Tibial nerve (tissue), 4 donors: ENCODE measurements at regions not wholly inside any gene's neighbourhood (a gene's known extent, or its start where the extent isn't known, plus 50 kb on each side); places are given as distances from the start of the nearest gene placed in this dataset.

Experiments used
- DNase-seq, 2 donors: peaks; one replicate each; pipeline ENCODE4 v3.0.0-alpha.2; 2019; ENCODE audit warnings: low spot score in 2 of 2
- H3K27ac ChIP-seq, 4 donors: fragments of 200-600 bp; sonication (generic) in 3 of 4; one replicate each; pipeline ENCODE4 v1.5.1; 2017 to 2019; ENCODE audit warnings: mild to moderate bottlenecking in 1 of 4
- H3K27me3 ChIP-seq, 2 donors: fragments of 200-600 bp; sonication (generic) in 1 of 2; one replicate each; pipeline versions ENCODE4 v1.5.1 to v1.6.0; 2017 to 2019
- H3K36me3 ChIP-seq, 3 donors: fragments of 200-600 bp; sonication (generic); one replicate each; pipeline ENCODE4 v1.5.1; 2018 to 2019
- H3K4me1 ChIP-seq, 4 donors: fragments of 200-600 bp; sonication (generic) in 3 of 4; one replicate each; pipeline ENCODE4 v1.5.1; 2017 to 2019
- H3K4me3 ChIP-seq, 4 donors: fragments of 200-600 bp; sonication (generic) in 3 of 4; one replicate each; pipeline ENCODE4 v1.5.1; 2017 to 2019; ENCODE audit warnings: mild to moderate bottlenecking in 1 of 4, moderate library complexity in 1 of 4
- H3K9me3 ChIP-seq, 4 donors: fragments of 200-600 bp; sonication (generic) in 3 of 4; one replicate each; pipeline ENCODE4 v1.5.1; 2017 to 2019
- CTCF ChIP-seq, 5 experiments: fragments of 200-600 bp in 3 of 5; fragments of 450-650 bp in 2 of 5; sonication (generic) in 3 of 5; IDR thresholded peaks; one replicate each; pipeline ENCODE4 v1.5.1; 2016 to 2019; ENCODE audit warnings: antibody characterized with exemption in 5 of 5, mild to moderate bottlenecking in 3 of 5, moderate library complexity in 2 of 5
- EP300 ChIP-seq, 2 donors: sonication (generic); formaldehyde crosslinking; IDR thresholded peaks; one replicate each; pipeline ENCODE4 v1.6.1; 2017; ENCODE audit warnings: antibody characterized with exemption in 2 of 2, mild to moderate bottlenecking in 1 of 2
- POLR2A ChIP-seq, 2 donors: fragments of 450-650 bp; IDR thresholded peaks; one replicate each; pipeline ENCODE4 v1.6.1; 2017; ENCODE audit warnings: antibody characterized with exemption in 2 of 2, mild to moderate bottlenecking in 2 of 2, moderate library complexity in 2 of 2
- WGBS, 2 donors: methylation state at CpG; one replicate each; pipeline ENCODE4 v1.1.5; 2018; 5-methylcytosine and 5-hydroxymethylcytosine counted together

DNA sequence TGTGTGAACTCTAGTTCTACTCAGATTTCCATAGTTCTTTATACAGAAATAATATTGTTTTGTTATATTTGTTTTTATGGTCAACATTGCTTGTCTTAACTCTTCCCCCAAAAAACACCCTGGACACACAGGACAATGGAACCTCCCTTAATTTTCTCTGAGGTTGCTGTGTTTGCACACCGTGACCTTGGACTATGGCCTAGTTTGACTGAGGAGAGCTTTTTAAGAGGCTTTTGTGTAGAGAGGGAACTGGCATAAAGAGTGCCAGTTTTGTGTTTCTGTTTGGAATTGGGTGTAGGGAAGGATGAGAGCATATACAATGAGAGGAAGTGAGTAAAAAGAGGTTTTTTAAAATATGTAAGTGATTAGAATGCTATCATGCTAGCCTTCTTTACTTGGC lies 101.1 kb upstream of the MEF2C start:
- Histone ChIP-seq H3K27ac (no peak overlapping the region), H3K27me3 (no peaks in the 10 kb centered on the region), H3K4me1 (no peaks in the 10 kb centered on the region), H3K4me3 (no peak overlapping the region), H3K36me3 (no peaks in the 10 kb centered on the region), H3K9me3 (peaks cover 0 to 6% (median 0%) of the 10 kb centered on the region in 4 donors)
- no peak for TF ChIP-seq EP300 (IDR thresholded peaks at IDR 0.05)
- no peak for TF ChIP-seq POLR2A (IDR thresholded peaks at IDR 0.05)
- TF ChIP-seq CTCF (IDR thresholded peaks at IDR 0.05) = no peak
- DNase-seq = no peak
- WGBS, 2 donors = 57 to 67% methylated on average over 1 of the region's 1 CpG

GRCh38 chr5:88979726-88980125 lies 96.7 kb upstream of the MEF2C start:
- H3K4me1 ChIP-seq = no peaks in the 10 kb centered on the region
- DNase-seq = no peak
- H3K4me3 ChIP-seq = no peak overlapping the region
- no peaks in the 10 kb centered on the region for H3K27me3 ChIP-seq
- H3K27ac ChIP-seq = no peak overlapping the region
- no peaks in the 10 kb centered on the region for H3K9me3 ChIP-seq
- TF ChIP-seq EP300 (IDR thresholded peaks at IDR 0.05) = no peak
- 90 to 91% methylated on average over 3 of the region's 3 CpGs for WGBS, 2 donors
- H3K36me3 ChIP-seq = no peaks in the 10 kb centered on the region

DNA sequence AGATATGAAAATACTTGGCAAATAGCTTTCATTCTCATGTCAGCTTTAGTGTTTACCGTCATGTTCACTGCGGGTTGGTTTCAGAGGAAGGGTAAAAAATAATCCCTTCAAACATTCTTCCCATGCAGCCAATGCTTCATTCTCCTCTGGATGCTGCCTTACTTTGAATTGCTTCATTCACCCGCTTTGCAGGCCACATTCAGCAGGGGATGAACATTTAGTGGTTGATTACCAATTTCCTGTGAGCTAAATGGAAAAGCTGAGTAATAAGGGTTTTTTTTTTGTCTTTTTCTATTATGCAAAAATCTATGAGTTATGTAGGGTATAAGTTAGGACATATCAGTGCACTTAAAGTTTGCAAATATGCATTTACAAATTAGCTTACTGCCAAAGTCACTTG lies 96.3 kb upstream of the MEF2C start:
- H3K36me3 ChIP-seq = no peaks in the 10 kb centered on the region
- no peak overlapping the region for H3K27ac ChIP-seq
- H3K9me3 ChIP-seq = no peaks in the 10 kb centered on the region
- no peaks in the 10 kb centered on the region for H3K4me1 ChIP-seq
- no peak overlapping the region for H3K4me3 ChIP-seq
- H3K27me3 ChIP-seq = no peaks in the 10 kb centered on the region
- no peak for TF ChIP-seq CTCF (IDR thresholded peaks at IDR 0.05)
- no peak for TF ChIP-seq POLR2A (IDR thresholded peaks at IDR 0.05)
- no peak for TF ChIP-seq EP300 (IDR thresholded peaks at IDR 0.05)
- DNase-seq = no peak
- WGBS, 2 donors = 62 to 67% methylated on average over 3 of the region's 3 CpGs

GRCh38 chr5:88976914-88977313 lies 93.9 kb upstream of the MEF2C start:
- H3K4me1 ChIP-seq = no peaks in the 10 kb centered on the region
- no peak overlapping the region for H3K27ac ChIP-seq
- no peak for DNase-seq
- no peaks in the 10 kb centered on the region for H3K36me3 ChIP-seq
- no peak overlapping the region for H3K4me3 ChIP-seq
- H3K9me3 ChIP-seq = no peaks in the 10 kb centered on the region
- H3K27me3 ChIP-seq = no peaks in the 10 kb centered on the region
- TF ChIP-seq EP300 (IDR thresholded peaks at IDR 0.05) (no peak), CTCF (IDR thresholded peaks at IDR 0.05) (no peak), POLR2A (IDR thresholded peaks at IDR 0.05) (no peak)

DNA sequence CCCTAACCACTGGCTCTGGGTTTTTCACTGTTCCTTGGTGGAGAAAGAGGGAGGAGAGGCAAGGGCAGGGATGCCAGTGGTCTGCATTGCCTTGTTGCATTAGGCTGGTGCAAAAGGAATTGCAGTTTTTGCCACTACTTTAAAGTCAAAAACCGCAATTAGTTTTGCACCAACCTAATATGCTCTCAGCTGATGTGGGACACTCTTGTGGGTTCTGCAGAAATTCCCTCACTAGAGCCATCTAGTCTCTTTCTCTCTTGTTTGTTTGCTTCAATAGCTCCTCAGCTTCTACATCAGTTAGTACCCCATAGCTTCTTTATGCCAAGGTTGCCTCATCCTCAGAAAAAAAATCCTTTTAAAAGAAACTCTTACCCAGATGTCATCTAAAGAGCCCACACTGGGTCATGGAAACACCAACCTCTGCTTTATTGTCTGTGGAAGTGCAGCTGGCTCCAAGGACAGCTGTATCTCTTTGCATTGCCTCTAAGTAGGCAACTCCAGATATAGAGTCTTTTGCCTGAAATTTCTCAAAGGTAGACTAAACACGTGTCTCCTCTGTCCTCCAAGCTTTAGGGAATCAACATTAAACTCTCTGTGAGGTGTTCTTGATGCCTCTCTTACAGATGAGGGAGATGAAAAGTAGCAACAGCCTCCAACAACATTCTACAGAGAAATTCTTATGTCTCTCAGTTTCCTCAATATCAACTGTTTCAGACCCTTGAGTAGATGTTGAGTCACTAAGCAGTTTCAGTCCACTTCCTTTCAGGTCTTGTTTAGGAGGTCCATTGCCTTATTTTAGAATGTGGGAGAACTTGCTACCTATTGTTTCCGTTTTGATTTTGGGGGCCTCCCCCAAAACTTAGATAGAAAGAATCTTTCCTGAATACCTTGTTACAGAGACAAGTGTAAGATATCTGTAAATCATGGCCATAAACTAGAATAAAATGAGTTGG lies 84.9 kb upstream of the MEF2C start:
- no peaks in the 10 kb centered on the region for H3K27me3 ChIP-seq
- no peak for TF ChIP-seq POLR2A (IDR thresholded peaks at IDR 0.05)
- no peak for TF ChIP-seq CTCF (IDR thresholded peaks at IDR 0.05)
- no peak for TF ChIP-seq EP300 (IDR thresholded peaks at IDR 0.05)
- H3K27ac ChIP-seq = no peak overlapping the region
- no peaks in the 10 kb centered on the region for H3K4me1 ChIP-seq
- WGBS, 2 donors = 88 to 91% methylated on average over 3 of the region's 3 CpGs
- H3K36me3 ChIP-seq = no peaks in the 10 kb centered on the region
- no peak overlapping the region for H3K4me3 ChIP-seq
- DNase-seq = no peak
- no peaks in the 10 kb centered on the region for H3K9me3 ChIP-seq
